ENCODE measurements at regions not wholly inside any gene's neighbourhood (a gene's known extent, or its start where the extent isn't known, plus 50 kb on each side); places are given as distances from the start of the nearest gene placed in this dataset.
"Not testable (repeated sequence)": the region's sequence is repeated elsewhere in the genome, so short reads cannot be mapped to it uniquely, and the experiment has no call there.

DNA sequence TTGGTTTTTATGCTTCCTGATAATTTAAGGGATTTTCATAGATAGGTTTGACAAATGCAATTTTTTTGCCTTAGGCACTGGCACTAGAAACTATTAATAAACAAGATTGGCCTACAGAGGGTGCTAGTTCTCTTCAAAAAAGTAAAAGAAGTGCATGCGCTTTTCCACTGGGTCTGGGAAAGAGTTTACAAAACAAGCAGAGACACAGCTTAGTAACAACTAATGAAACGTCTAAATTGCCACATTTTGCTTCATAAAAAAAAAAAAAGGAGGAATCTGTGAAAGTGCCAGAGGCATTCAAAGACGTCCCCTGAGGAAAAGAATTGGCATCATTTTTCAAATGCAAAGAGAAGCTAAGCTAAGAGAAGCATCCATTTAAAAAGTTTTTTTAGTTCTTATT, 58.3 kb upstream of the EEA1 start:
- DNase-seq (ENCODE audit: low read depth), result peak; percentile 49

DNA sequence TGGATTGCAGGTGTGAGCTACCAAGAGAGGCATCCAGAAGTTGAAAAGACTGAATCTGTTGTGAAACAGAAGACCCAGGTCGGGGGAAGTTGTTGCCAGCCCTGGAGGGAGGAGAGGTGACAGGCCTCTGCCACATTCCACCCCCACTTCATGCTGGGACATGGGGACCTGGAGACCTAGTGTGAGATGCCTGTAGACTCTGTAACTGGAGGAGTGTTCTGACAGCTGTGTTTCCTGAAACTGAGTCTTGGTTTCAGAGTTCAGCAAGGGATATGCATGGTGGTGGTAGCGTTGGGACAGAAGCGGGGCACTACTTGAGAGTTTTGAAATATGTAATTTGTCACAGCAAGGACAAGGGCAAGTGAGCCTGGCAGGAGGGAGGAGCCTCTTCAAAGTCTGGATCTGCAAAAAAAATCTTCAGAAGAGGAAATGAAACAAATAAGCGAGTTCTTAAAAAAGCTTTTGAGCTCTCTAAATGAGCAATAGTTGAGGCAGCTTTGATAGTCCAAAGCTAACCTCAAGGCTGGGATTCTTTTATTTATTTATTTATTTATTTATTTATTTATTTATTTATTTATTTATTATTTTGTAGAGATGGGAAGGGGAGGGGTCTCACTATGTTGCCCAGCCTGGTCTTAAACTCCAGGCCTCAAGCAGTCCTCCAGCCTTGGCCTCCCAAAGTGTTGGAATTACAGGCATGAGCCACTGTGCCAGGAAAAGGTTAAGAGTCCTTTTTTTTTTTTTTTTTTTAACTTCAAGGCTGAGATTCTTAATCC, 58.9 kb upstream of the EEA1 start:
- no peak for DNase-seq (ENCODE audit: low read depth)

DNA sequence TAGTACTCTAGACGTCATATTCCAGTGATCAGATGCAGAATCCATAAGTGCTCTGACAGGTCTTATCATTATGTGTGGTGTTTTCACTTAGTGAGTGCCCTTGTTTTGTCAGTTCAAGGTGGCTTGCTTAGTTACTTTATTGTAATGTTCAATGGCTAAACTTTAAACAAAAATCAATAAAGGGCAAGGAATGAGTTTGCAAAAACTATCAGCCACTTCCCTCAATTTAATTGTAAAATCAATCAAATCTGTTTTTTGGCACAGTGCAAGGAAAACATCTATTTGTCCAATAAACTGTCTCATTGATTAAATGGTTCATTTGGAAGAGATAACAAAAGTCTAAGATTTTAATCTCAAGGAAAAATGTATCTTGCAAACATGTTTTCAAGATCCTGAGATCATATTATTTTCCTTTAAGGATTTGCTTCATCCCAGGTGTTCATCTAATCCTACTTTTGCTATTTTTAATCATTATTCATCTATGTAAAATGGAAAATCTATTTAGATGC, 59.6 kb upstream of the EEA1 start:
- DNase-seq (ENCODE audit: low read depth), result no peak

DNA sequence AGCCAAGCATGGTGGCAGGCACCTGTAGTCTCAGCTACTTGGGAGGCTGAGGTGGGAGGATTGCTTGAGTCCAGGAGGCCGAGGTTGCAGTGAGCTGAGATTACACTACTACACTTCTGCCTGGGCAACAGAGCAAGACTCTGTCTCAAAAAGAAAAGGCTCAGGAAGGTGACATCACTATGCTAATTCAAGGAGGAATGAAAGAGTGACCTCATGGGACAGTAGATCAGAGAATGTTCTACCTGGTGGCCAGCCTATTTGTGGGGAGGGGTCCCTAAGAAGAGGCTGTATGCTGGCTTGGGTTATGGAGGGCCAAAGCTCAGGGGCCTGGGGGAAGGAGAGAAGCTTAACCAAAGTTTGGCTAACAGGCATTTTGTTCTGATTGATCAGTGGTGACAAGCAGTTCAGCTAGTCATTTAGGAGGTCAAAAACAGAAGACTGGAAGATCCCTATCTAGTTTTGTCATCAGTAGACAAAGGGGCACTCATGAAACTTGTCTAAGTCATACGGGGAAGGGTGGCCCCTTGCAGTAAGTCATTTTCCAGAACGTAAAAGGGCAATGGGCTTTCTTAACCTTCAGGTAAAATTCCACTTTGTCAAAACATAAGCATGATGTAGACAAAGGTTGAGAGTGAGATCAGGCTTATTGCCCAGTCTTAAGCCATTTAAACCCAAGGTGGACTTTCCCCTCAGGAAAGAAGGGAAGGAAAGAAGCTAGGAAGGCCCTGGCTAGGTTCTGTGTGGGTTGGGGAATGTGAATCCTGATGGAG, 60.8 kb upstream of the EEA1 start:
- DNase-seq (ENCODE audit: low read depth), result no peak

DNA sequence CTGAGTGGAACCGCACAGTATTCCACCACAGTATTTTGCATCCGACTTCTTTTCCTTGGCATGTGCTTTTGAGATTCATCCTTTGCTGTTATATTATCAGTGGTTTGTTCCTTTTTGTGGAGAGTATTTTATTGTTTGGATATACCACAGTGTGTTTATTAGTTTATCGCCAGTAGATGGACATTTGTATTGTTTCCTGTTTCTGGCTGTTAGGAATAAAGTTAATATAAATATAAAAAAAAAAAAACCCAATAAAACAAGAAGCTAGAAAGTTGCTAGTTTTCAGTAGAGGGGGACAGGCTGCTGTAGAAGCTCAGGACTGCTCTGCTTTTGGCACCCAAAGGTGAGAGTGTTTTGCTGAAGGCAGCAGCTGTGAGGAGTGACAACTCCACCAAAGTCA, 62.0 kb upstream of the EEA1 start:
- no peak for DNase-seq (ENCODE audit: low read depth)

DNA sequence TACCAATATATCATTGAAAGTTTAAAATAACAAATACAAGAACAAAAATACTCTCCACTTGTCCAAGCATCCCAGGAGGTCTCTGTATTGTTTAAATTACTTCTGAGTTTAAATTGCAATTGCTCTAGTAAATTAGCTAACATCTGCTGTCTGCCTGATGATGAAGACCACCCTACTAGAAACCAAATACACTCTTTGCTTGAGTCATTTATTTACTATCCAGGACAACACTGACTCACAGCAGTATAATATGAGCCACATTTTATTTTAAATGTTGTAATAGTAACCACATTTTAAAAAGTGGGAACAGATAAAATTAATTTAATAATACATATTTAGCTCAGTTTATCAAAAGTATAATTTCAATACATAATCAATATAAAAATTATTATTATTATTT, 62.9 kb upstream of the EEA1 start:
- no peak for DNase-seq (ENCODE audit: low read depth)

DNA sequence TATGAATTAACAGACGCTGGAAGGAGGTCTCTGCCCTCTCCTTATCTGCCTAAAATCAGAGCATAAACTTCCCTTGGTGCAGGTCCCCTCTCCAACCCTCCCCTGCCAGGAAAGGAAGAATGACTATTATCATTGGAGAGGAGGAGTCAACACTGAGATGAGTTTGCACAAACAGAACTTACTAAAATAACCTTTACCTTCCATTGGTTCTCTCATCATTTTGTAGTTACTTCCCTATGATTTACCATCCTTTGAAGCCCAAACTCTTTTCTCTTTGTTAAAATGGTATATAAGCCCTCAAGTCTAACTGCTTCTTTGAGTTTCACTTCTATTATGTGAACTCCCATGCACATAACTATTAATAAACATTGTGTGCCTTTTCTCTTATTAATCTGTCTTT, 64.2 kb upstream of the EEA1 start:
- no peak for DNase-seq (ENCODE audit: low read depth)

DNA sequence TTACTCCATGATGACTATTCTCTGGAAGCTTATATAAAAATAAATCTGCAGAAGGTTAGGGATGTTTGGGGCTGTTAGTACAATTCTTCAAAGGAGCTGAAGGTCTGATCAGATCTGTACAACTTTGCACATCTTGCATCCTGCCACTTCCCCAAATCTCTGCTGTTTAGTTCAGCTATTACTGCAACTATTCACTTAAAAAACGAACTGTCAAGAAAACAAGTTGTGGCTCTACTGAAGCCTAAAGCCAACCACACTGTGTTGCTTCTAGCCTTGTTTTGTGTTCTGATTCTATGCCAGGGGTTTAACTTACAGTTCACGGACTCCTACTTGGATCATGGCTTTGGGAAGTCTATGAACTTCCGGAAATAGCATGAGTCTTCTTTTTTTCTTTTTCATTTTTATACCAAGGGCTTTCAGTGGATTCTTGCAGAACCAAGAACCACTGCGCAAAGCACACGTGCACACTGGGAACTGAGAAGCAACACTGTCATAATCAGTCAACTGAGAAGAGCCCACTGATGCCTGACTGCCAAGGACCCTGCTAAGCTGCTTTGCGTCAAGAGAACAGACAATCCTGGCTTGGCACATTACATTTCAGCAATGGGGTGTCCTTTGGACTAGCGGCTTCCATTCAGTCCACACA, 66.3 kb upstream of the EEA1 start:
- DNase-seq (ENCODE audit: low read depth), result no peak

DNA sequence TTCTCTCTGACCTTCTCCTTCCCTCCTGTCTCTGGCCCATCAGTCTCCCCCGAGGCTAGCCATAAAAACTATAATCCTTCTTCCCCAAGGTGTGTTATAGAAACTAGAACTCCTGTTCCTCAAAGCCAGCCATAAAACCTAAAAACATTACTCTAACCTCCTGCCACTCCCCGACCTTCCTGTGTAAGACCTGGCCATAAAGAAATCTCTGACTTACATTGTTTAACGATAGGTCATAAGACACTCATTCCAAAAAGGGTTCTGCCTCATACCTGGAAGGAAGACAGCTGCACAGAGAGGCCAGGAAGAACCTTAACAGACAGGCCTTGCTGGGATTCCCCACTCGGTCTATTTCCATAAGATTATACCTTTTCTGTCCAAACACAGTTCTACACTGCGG, 70.9 kb upstream of the EEA1 start:
- DNase-seq (ENCODE audit: low read depth), result no peak

DNA sequence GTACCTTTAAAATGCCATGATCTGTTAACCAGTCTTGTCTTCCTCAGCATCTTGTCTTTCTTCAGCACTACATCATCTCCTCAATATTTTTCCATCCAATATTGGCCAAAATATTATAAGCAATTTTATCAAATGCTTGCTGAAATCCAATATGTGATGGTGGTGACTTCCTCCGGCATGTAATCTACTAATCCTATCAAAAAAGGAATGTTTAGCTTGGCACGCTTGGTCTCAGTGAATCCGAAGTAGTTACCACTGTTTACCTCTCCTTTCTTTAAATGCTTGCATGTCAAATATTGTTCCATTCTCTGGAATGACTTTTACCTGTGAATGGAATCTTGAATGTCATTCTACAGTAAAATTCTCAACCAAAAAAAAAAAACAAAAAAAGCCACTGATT, 72.3 kb upstream of the EEA1 start:
- no peak for DNase-seq (ENCODE audit: low read depth)

DNA sequence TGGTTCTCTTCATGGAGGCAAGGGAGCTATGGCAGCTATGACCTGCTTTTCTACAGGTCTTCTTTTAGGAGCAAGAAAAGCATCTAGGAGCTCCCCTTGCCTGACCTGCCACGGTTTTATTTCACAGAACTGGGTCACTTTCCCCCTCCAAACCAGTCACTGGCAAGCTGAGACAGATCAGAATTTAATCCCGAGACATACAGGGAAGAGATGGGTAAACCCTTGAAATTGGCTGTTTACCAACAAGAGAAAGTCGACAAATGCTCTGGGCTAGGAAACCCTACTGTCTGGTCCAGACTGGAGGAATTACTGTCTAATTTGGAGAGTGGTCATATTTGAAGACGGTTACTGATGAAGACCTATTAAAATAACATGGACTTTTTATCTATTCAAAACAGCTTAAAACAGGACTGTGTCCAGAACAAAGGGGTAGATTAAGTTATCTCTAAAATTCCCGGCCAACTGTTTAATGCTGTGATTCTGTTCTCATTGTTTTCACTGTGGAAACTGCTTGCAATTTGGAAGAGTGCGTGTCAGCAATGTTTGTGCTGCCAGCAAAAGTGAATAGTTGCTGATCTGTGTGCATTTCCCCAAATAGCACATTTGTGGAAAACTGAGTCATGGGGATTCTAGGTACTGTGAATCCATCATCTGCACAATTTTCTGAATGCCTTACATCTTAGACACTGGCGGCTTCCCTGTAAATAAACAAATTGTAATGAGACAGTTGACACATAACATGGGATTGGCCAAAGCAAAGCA, 73.4 kb upstream of the EEA1 start:
- DNase-seq (ENCODE audit: low read depth), result peak; percentile 78

DNA sequence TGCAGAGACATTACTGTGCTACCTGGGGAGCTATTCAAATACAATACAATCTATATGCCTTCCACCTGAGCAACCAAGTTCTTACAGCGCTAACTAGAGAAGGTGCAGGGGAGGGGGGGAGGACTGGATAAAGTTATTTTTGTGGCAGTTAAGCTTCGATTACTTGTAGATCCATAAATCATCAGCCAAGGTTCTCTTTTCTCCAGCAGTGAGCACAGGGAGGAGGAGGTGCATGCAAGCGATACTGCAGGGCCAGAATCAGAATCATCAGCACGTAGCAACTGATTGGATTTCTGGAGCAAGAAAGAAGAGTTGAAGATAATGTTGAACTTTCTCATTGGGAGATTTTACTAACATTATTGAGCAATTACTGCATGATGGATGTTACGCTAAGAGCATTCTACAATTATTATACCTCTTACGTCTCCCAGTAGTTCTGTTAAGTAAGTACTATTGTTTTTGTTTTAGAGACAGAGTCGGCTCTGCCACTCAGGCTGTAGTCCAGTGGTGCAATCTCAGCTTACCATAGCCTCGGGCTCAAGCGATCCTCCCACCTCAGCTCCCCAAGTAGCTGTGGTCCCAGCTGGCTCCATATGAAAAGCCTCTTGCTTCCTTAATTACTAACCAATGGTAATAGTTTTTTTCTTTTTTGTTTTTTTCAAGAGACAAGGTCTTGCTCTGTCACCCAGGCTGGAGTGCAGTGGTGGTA, 74.6 kb upstream of the EEA1 start:
- no peak for DNase-seq (ENCODE audit: low read depth)

DNA sequence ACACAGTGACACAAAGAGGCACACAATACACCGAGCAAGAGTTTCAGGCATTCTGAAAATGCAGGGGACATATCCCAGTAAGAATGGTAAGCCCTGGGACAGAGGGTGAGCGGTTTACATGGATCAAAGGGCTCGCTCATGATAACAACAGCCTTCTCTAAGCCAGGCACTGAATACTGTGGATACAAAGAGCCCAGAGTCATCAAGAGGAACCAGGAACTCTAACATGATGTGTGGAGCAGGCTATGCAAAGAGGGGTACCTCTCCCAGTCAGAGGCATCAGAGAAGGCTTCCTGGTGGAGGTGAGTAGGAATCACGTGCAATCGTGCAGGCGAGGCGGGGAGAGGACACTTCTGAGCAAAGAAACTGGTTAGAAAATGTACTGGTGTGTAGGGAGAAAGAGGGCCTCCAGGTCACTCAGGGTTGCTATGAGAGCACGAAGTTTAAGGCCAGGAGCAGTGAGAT, 76.9 kb upstream of the EEA1 start:
- no peak for DNase-seq (ENCODE audit: low read depth)

DNA sequence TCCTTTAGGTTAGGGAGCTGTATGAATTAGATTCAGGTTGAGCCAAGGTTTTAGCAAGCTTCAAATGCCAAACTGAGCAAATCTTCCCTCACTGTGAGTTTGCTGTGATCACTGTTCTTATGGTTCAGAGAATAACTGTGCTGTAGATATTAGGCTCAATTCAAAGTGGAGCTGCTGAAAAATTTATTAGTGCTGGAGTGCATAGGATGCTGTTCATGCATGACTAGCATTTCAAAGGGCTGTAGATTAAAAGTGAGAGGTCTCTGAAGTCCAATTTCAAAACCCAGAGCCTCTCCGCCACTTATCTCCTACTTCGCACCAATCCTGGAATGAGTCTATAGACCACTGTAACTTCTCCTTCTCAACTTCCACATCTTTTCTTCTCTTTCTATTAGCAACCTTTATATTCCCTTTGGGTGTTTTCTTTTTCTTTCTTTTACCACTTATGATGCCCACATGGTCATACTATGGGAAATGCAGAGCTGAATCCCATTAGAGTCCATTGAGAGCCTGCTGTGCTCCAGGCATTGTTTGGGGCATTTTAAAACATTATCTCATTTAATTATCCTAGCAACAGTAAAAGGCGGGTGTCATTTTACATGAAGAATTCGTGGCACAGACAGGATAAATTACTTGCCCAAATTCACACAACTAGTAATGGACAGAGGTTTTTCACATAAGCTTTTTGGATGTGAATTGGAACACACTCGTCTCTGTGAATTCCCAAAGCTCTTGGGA, 77.5 kb upstream of the EEA1 start:
- DNase-seq (ENCODE audit: low read depth), result no peak

DNA sequence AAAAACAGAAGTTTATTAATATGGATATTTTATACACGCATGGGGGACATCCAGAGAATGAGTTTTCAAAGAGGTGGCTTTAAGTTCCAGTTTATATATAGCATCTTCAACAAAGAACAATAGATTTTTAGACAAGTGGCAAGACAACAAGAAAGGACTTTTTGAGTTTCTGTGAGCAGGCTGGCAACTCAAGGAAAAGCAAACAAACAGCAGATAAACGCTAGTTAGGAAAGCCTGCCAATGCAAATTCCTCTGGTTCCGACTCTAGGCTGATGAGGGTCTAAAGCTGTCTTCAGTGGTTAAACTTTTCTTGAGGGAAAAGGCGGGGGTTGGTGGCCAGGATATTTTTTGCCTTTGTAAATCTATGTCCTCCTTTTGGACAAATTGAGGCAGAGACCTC, 78.4 kb upstream of the EEA1 start:
- no peak for DNase-seq (ENCODE audit: low read depth)

DNA sequence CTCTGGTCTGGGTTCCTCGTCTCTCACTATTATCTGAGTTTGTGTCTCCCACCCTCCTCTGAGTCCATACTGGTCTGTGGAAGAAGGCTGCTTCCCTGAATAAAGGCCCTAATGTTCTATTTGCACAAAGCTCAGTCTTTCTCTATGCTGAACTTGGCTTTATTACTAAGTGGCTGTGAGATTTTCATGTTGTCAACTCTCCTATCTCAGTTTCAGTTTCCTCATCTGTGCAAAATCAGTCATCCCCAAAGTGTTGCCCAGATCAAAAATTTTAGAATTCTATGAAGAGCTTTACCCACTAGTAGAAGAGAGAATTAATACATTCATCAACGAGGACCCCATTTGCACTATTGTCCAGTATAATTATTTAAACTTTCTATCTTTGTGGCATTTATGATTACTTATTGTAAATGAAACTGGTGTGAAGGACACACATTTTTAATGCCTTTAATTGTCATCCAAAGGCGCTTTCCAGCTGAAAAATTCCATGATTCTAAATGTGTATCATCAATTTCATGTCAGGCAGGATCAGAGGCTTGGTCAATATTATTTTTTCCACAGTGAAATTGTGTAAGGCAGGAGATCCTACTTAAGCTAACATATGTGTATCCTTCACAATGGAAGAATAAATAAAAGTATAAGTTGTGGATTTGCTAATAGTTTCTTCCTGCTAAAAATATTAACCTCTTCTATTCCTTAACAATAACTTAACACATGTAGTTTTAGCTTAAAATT, 79.1 kb upstream of the EEA1 start:
- no peak for DNase-seq (ENCODE audit: low read depth)

DNA sequence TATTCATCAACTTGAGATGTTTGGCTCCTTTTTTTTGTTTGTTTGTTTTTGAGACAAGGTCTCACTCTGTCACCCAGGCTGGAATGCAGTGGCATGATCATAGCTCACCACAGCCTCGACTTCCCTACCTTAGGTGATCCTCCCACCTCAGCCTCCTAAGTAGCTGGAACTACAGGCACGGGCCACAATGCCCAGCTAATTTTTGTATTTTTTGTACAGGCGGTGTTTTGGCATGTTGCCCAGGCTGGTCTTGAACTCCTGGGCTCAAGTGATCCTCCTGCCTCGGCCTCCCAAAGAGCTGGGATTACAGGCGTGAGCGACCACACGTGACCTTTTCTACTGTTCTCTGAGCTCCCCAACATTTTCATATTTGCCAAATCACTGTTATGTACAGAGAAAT, 79.8 kb upstream of the EEA1 start:
- DNase-seq (ENCODE audit: low read depth), result not testable (repeated sequence)

DNA sequence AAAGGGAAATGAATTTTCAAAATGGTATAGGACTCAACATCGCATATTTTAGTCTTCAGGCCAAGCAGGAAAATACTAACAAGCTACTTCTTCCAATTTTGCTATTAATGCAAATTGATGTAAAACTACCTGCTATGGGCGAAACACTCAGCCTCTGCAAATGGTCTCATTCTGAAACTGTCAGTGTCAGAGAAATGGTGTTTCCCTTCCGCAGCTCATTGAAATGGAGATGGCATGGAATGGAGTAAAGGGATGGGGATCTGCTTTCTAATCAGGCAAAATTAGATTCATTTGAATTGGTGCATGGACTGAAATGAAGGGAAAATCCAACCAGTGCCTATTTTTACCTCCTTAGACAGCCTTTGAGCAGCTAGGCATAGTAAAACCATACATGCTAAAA, 80.4 kb upstream of the EEA1 start:
- no peak for DNase-seq (ENCODE audit: low read depth)

DNA sequence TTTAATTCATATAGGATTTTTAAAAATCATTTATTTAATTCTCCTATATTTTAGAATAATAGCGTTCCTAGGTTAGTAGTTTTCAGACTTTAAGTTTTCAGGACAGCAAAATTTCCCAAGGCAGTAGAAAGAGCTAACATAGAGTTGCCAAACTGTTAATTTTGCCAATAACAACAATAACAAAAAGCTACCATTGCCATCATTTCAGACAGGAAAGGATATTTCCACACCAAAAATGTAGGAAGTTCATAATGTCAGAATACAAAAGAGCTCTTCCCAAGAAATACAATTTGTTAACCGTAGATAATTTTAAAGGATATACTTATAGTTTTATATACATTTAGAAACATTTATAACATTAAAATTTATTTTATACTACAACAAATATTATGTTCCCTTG, 81.4 kb upstream of the EEA1 start:
- DNase-seq (ENCODE audit: low read depth), result no peak

DNA sequence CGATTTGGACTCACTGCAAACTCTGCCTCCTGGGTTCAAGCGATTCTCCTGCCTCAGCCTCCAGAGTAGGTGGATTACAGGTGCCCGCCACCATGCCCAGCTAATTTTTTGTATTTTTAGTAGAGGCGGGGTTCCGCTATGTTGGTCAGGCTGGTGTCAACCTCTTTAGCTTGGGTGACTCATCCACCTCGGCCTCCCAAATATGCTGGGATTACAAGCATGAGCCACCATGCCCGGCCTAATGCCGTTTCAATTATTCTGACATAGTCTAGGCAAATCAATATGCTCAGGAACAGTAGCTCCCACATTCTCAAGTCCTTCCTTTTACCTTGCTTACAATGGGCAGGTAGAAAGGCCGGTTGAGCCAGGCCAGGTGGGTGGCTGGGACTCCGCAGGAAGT, 82.0 kb upstream of the EEA1 start:
- no peak for DNase-seq (ENCODE audit: low read depth)
